ENCODE measurements at regions not wholly inside any gene's neighbourhood (a gene's known extent, or its start where the extent isn't known, plus 50 kb on each side); places are given as distances from the start of the nearest gene placed in this dataset.

GRCh38 chr3:40593351-40593750, 68.6 kb downstream of the ZNF621 start:
- no peak for DNase-seq (ENCODE audit: insufficient read length, low spot score)
- no peak for TF ChIP-seq POLR2A (IDR thresholded peaks at IDR 0.05; ENCODE audit: low read depth, low read length)
- no peak for FAIRE-seq

GRCh38 chr3:40597441-40597840, 72.7 kb downstream of the ZNF621 start:
- DNase-seq (ENCODE audit: insufficient read length, low spot score) (peak; percentile 19), FAIRE-seq (no peak)
- TF ChIP-seq POLR2A (IDR thresholded peaks at IDR 0.05; ENCODE audit: low read depth, low read length) = no peak

GRCh38 chr3:40598338-40598737, 73.6 kb downstream of the ZNF621 start:
- DNase-seq (ENCODE audit: insufficient read length, low spot score) (no peak), FAIRE-seq (no peak)
- TF ChIP-seq POLR2A (IDR thresholded peaks at IDR 0.05; ENCODE audit: low read depth, low read length) = no peak

- no peak for FAIRE-seq
- no peak for TF ChIP-seq POLR2A (IDR thresholded peaks at IDR 0.05; ENCODE audit: low read depth, low read length)
Measured at GRCh38 chr3:40598962-40599361, 74.2 kb downstream of the ZNF621 start.

GRCh38 chr3:40602778-40603385, 78.1 kb downstream of the ZNF621 start:
- TF ChIP-seq POLR2A (IDR thresholded peaks at IDR 0.05; ENCODE audit: low read depth, low read length) = no peak
- no peak for DNase-seq (ENCODE audit: insufficient read length, low spot score)
- no peak for FAIRE-seq

More at GRCh38 chr3:40598962-40599361, 74.2 kb downstream of the ZNF621 start:
- DNase-seq (ENCODE audit: insufficient read length, low spot score) = no peak

- TF ChIP-seq POLR2A (IDR thresholded peaks at IDR 0.05; ENCODE audit: low read depth, low read length) = no peak
- no peak for FAIRE-seq
- no peak for DNase-seq (ENCODE audit: insufficient read length, low spot score)
Measured at GRCh38 chr3:40605960-40606359, 81.2 kb downstream of the ZNF621 start.

GRCh38 chr3:40608091-40608490, 83.3 kb downstream of the ZNF621 start:
- no peak for DNase-seq (ENCODE audit: insufficient read length, low spot score)

GRCh38 chr3:40613306-40613705, 88.5 kb downstream of the ZNF621 start:
- no peak for FAIRE-seq
- TF ChIP-seq POLR2A (IDR thresholded peaks at IDR 0.05; ENCODE audit: low read depth, low read length) = no peak
- DNase-seq (ENCODE audit: insufficient read length, low spot score) = no peak

More at GRCh38 chr3:40608091-40608490, 83.3 kb downstream of the ZNF621 start:
- no peak for FAIRE-seq
- TF ChIP-seq POLR2A (IDR thresholded peaks at IDR 0.05; ENCODE audit: low read depth, low read length) = no peak

GRCh38 chr3:40615110-40615915, 90.6 kb downstream of the ZNF621 start:
- no peak for TF ChIP-seq POLR2A (IDR thresholded peaks at IDR 0.05; ENCODE audit: low read depth, low read length)
- FAIRE-seq = no peak
- DNase-seq (ENCODE audit: insufficient read length, low spot score) = no peak

GRCh38 chr3:40615918-40616819, 91.4 kb downstream of the ZNF621 start:
- no peak for DNase-seq (ENCODE audit: insufficient read length, low spot score)
- TF ChIP-seq POLR2A (IDR thresholded peaks at IDR 0.05; ENCODE audit: low read depth, low read length) = no peak
- no peak for FAIRE-seq

- no peak for DNase-seq (ENCODE audit: insufficient read length, low spot score)
- FAIRE-seq = no peak
- no peak for TF ChIP-seq POLR2A (IDR thresholded peaks at IDR 0.05; ENCODE audit: low read depth, low read length)
Measured at GRCh38 chr3:40617084-40617483, 92.3 kb downstream of the ZNF621 start.

GRCh38 chr3:40618158-40618557, 93.4 kb downstream of the ZNF621 start:
- DNase-seq (ENCODE audit: insufficient read length, low spot score) = no peak
- no peak for TF ChIP-seq POLR2A (IDR thresholded peaks at IDR 0.05; ENCODE audit: low read depth, low read length)
- no peak for FAIRE-seq

GRCh38 chr3:40620151-40620550, 95.4 kb downstream of the ZNF621 start:
- FAIRE-seq (no peak), DNase-seq (ENCODE audit: insufficient read length, low spot score) (no peak)
- TF ChIP-seq POLR2A (IDR thresholded peaks at IDR 0.05; ENCODE audit: low read depth, low read length) = no peak

- TF ChIP-seq POLR2A (IDR thresholded peaks at IDR 0.05; ENCODE audit: low read depth, low read length) = no peak
- no peak for FAIRE-seq
- DNase-seq (ENCODE audit: insufficient read length, low spot score) = no peak
Measured at GRCh38 chr3:40621252-40621651, 96.5 kb downstream of the ZNF621 start.
